ENCODE measurements at regions not wholly inside any gene's neighbourhood (a gene's known extent, or its start where the extent isn't known, plus 50 kb on each side); places are given as distances from the start of the nearest gene placed in this dataset.

DNA sequence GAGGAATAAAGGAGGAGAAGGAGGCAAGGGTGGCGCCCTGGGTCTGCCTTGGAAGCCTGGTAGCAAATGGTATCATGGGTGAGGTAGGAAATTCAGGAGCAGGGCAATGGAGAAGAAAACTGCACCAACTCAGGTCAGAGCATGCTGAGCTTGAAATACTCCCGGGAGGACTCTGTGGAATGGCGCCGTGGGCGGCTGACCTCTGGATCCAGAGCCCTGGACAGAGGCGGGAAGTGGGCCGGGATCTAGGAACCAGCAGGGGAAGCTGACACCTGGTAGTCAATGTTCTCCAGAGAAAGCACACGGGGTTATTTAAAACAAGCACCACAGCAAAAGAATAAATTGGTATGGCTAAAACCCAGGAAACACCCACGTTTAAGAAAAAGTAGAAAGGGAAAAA lies 161.3 kb downstream of the INO80D start:
- H3K27ac ChIP-seq = no peak overlapping the region
- H3K79me2 ChIP-seq (ENCODE audit: insufficient read depth, low read depth) = no peaks in the 10 kb centered on the region
- TF ChIP-seq, protein P1, sequence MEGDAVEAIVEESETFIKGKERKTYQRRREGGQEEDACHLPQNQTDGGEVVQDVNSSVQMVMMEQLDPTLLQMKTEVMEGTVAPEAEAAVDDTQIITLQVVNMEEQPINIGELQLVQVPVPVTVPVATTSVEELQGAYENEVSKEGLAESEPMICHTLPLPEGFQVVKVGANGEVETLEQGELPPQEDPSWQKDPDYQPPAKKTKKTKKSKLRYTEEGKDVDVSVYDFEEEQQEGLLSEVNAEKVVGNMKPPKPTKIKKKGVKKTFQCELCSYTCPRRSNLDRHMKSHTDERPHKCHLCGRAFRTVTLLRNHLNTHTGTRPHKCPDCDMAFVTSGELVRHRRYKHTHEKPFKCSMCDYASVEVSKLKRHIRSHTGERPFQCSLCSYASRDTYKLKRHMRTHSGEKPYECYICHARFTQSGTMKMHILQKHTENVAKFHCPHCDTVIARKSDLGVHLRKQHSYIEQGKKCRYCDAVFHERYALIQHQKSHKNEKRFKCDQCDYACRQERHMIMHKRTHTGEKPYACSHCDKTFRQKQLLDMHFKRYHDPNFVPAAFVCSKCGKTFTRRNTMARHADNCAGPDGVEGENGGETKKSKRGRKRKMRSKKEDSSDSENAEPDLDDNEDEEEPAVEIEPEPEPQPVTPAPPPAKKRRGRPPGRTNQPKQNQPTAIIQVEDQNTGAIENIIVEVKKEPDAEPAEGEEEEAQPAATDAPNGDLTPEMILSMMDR (conservative IDR thresholded peaks at IDR 0.05; ENCODE audit: low read depth, low read length) = no peak
- no peaks in the 10 kb centered on the region for H3K27me3 ChIP-seq (ENCODE audit: insufficient read depth, low read depth)
- H3K4me3 ChIP-seq (IDR thresholded peaks at IDR 0.05; ENCODE audit: insufficient read depth, low read depth, low read length) = no peak overlapping the region
- H3K9ac ChIP-seq = no peak overlapping the region
- no peaks in the 10 kb centered on the region for H4K20me1 ChIP-seq (ENCODE audit: insufficient read depth)
- no peak overlapping the region for H2AFZ ChIP-seq (ENCODE audit: low read depth)
- H3K36me3 ChIP-seq (ENCODE audit: insufficient read depth) = no peaks in the 10 kb centered on the region
- H3K4me1 ChIP-seq (ENCODE audit: low read depth, poor library complexity, severe bottlenecking) = peaks cover 5% of the 10 kb centered on the region
- H3K4me2 ChIP-seq = no peak overlapping the region

DNA sequence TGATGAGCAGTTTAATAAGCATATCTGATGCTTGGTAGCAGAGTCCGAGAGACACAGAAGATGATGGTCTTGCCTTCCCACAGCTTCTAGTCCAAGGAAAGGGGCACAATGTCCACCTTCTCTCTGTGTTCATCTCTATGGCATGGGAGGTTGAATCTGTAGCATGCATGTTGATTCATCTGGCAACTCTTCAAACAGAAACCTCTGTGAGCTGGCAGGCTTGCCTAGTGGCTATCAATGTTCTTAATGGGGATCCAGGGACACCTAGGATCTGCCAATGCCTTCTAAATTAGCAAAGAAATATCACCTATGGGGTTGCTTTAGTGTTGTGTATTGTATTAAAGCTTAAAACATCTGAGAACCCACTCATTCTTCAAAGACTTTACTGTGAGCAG lies 170.8 kb downstream of the INO80D start:
- Histone ChIP-seq H3K27me3 (ENCODE audit: insufficient read depth, low read depth) (no peaks in the 10 kb centered on the region), H3K4me2 (no peak overlapping the region), H2AFZ (ENCODE audit: low read depth) (no peak overlapping the region), H3K36me3 (ENCODE audit: insufficient read depth) (no peaks in the 10 kb centered on the region), H3K27ac (no peak overlapping the region), H3K79me2 (ENCODE audit: insufficient read depth, low read depth) (no peaks in the 10 kb centered on the region), H3K4me3 (IDR thresholded peaks at IDR 0.05; ENCODE audit: insufficient read depth, low read depth, low read length) (no peak overlapping the region), H4K20me1 (ENCODE audit: insufficient read depth) (no peaks in the 10 kb centered on the region), H3K4me1 (ENCODE audit: low read depth, poor library complexity, severe bottlenecking) (no peaks in the 10 kb centered on the region), H3K9ac (no peak overlapping the region)
- TF ChIP-seq, protein P1 (conservative IDR thresholded peaks at IDR 0.05; ENCODE audit: low read depth, low read length) = no peak

DNA sequence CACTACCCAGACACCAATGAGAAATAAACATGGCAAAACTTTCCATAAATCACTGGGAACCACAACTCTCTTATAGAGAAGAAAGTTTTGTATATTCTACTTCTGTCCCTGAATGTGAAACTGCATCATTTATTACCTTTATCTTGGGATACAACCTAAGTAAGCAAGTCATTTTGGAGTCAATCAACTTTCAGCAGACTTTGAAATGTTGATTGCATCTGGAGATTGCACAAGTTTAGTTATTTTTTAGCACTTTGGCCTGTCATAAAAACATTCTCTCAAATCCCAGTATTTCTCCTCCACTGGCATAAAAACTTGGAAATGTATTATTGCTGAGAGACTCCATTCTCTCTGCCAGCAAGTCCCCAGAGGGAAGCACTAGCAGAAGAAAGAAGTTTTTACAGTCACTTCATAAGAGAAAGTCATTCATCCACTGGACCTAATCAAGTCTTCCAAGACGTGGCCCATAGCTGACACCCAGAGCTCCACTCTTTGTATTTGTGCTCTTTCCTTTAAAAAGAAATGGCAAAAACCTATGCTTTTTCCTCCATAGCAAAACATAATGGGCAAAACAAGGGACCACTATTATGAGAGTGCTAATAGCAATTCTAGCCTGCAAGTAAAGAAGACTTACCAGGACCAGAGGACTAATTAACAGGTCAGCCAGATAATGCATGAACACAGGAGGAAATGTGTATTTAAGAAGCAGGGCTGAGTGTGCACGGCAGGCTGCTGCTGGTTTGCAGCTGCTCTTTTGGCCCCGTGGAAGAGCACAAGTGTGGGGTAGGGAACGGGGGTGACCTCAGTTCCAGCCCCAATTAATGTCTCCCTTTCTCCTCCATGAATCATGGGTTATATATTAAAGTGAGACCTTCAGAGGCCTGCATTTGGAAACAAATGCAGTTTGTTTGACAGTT lies 171.5 kb downstream of the INO80D start:
- H3K4me1 ChIP-seq (ENCODE audit: low read depth, poor library complexity, severe bottlenecking) = no peaks in the 10 kb centered on the region

DNA sequence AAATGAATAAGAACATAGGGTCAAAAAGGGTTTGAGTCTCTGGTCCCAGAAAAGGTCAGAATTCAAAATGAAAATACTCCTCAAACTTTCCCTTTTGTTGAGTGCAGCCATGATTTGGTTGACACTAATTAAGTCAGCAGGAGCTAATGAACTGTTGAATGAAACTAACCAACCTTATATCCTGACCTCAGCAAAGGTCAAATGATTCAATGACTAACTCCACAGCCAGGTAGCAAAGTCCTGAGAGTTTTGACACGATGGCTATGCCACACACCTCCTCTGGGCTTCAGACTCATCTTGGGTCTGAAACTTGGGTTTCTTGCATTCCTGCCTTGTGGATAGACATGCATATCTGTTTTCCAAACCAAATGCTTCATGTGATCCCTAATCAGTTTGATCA lies 172.3 kb downstream of the INO80D start:
- TF ChIP-seq, protein P1 (conservative IDR thresholded peaks at IDR 0.05; ENCODE audit: low read depth, low read length) = no peak
- H2AFZ ChIP-seq (ENCODE audit: low read depth) = no peak overlapping the region
- no peaks in the 10 kb centered on the region for H3K27me3 ChIP-seq (ENCODE audit: insufficient read depth, low read depth)
- no peak overlapping the region for H3K9ac ChIP-seq
- H3K79me2 ChIP-seq (ENCODE audit: insufficient read depth, low read depth) = no peaks in the 10 kb centered on the region
- no peaks in the 10 kb centered on the region for H4K20me1 ChIP-seq (ENCODE audit: insufficient read depth)
- no peak overlapping the region for H3K4me3 ChIP-seq (IDR thresholded peaks at IDR 0.05; ENCODE audit: insufficient read depth, low read depth, low read length)
- H3K27ac ChIP-seq = no peak overlapping the region
- no peak overlapping the region for H3K4me2 ChIP-seq
- no peaks in the 10 kb centered on the region for H3K36me3 ChIP-seq (ENCODE audit: insufficient read depth)
- H3K4me1 ChIP-seq (ENCODE audit: low read depth, poor library complexity, severe bottlenecking) = no peaks in the 10 kb centered on the region

More for the DNA sequence above, 171.5 kb downstream of the INO80D start:
- Histone ChIP-seq H4K20me1 (ENCODE audit: insufficient read depth) (no peaks in the 10 kb centered on the region), H3K4me2 (no peak overlapping the region), H3K36me3 (ENCODE audit: insufficient read depth) (no peaks in the 10 kb centered on the region), H3K4me3 (IDR thresholded peaks at IDR 0.05; ENCODE audit: insufficient read depth, low read depth, low read length) (no peak overlapping the region), H3K79me2 (ENCODE audit: insufficient read depth, low read depth) (no peaks in the 10 kb centered on the region), H3K27me3 (ENCODE audit: insufficient read depth, low read depth) (no peaks in the 10 kb centered on the region), H3K27ac (no peak overlapping the region), H2AFZ (ENCODE audit: low read depth) (no peak overlapping the region), H3K9ac (no peak overlapping the region)
- TF ChIP-seq, protein P1 (conservative IDR thresholded peaks at IDR 0.05; ENCODE audit: low read depth, low read length) = no peak

All from KMS-11 (cell line).